ENCODE measurements at regions not wholly inside any gene's neighbourhood (a gene's known extent, or its start where the extent isn't known, plus 50 kb on each side); places are given as distances from the start of the nearest gene placed in this dataset.

GRCh38 chr2:171629113-171629512 lies 58.2 kb upstream of the DYNC1I2 start:
- no TSS peak for BruUV-seq (replicated peaks)
- peaks cover 31% of the 10 kb centered on the region for H3K9me3 ChIP-seq (ENCODE audit: low read length)
- in situ Hi-C loops (cut with HindIII; ENCODE audit: extremely low pct_ligation_motif_present, low pct_unique_long_range_greater_than_20kb) = no loop called here
- H3K27ac ChIP-seq (ENCODE audit: extremely low read length, insufficient read depth, low read length) = no peak overlapping the region
- H3K36me3 ChIP-seq (replicated peaks in 1 of 2; ENCODE audit: control insufficient read depth in 1 of 2, insufficient read depth in 2 of 2, low read length in 2 of 2) = no peaks in the 10 kb centered on the region
- intact Hi-C loops (cut with micrococcal nuclease; ENCODE audit: unreplicated experiment) = no loop called here
- DNase-seq (ENCODE audit: low spot score) (no peak), FAIRE-seq (no peak), ATAC-seq (no peak)
- 17% methylated on average over 1 of the region's 1 CpG for WGBS (ENCODE audit: low lambda C conversion rate)
- no peak overlapping the region for H3K9ac ChIP-seq (ENCODE audit: insufficient read depth, low read depth, low read length)
- no peaks in the 10 kb centered on the region for H3K4me1 ChIP-seq (ENCODE audit: insufficient read depth, low read length)
- CTCF ChIA-PET (ENCODE audit: low intra/inter-chr PET ratio, low total read pairs) = no interaction called here
- POLR2A ChIA-PET = no interaction called here
- no peaks in the 10 kb centered on the region for H3K79me2 ChIP-seq (ENCODE audit: insufficient read depth, low read length)
- H4K20me1 ChIP-seq (ENCODE audit: insufficient read depth, low read length) = no peaks in the 10 kb centered on the region
- no peak overlapping the region for H2AFZ ChIP-seq (ENCODE audit: low read length)
- no peak overlapping the region for H3K4me3 ChIP-seq (replicated peaks in 1 of 3; ENCODE audit: insufficient read depth in 1 of 3, low read depth in 2 of 3, low read length in 3 of 3)
- peaks cover 0 to 18% of the 10 kb centered on the region in 2 experiments; a peak in 1 of 5 replicates for H3K27me3 ChIP-seq (ENCODE audit: control insufficient read depth in 1 of 2, insufficient read depth in 2 of 2, low read length in 2 of 2)
- no peak for TF ChIP-seq MNT (IDR thresholded peaks at IDR 0.05)
- no peak for TF ChIP-seq ZBTB25 (CRISPR knock-in tag; IDR thresholded peaks at IDR 0.05)
- no peak for TF ChIP-seq HCFC1 (IDR thresholded peaks at IDR 0.05; ENCODE audit: low read depth, low read length)
- TF ChIP-seq ZNF674 (CRISPR knock-in tag; IDR thresholded peaks at IDR 0.05; ENCODE audit: low read depth) = no peak
- TF ChIP-seq EP300 (IDR thresholded peaks at IDR 0.05; ENCODE audit: low read depth in 2 of 2, low read length in 2 of 2) = no peak
- TF ChIP-seq EP300 (CRISPR knock-in tag; IDR thresholded peaks at IDR 0.05; ENCODE audit: borderline replicate concordance) = no peak
- no peak for TF ChIP-seq TOPORS (CRISPR knock-in tag; IDR thresholded peaks at IDR 0.05)
- TF ChIP-seq TSC22D2 (CRISPR knock-in tag; IDR thresholded peaks at IDR 0.05; ENCODE audit: borderline replicate concordance) = no peak
- no peak for TF ChIP-seq SOX6 (IDR thresholded peaks at IDR 0.05)
- no peak for TF ChIP-seq SOX6 (CRISPR knock-in tag; IDR thresholded peaks at IDR 0.05)
- no peak for TF ChIP-seq ZNF639 (CRISPR knock-in tag; conservative IDR thresholded peaks at IDR 0.05)
- no peak for TF ChIP-seq SP2 (CRISPR knock-in tag; IDR thresholded peaks at IDR 0.05)
- no peak for TF ChIP-seq ZC3H4 (CRISPR knock-in tag; IDR thresholded peaks at IDR 0.05; ENCODE audit: borderline replicate concordance)
- no peak for TF ChIP-seq RAD51 (IDR thresholded peaks at IDR 0.05; ENCODE audit: borderline replicate concordance)
- no peak for TF ChIP-seq NFE2L2 (IDR thresholded peaks at IDR 0.05; ENCODE audit: low read length)
- TF ChIP-seq IKZF4 (CRISPR knock-in tag; IDR thresholded peaks at IDR 0.05; ENCODE audit: borderline replicate concordance, low read depth, not compliant biosample characterization) = no peak
- no peak overlapping the region for H3K4me2 ChIP-seq (ENCODE audit: low read depth, low read length)
